ENCODE measurements at regions not wholly inside any gene's neighbourhood (a gene's known extent, or its start where the extent isn't known, plus 50 kb on each side); places are given as distances from the start of the nearest gene placed in this dataset.

GRCh38 chr20:60869087-60869486, 383.0 kb upstream of the CDH4 start:
- in situ Hi-C loops (cut with HindIII; ENCODE audit: low pct_ligation_motif_present, low pct_unique_long_range_greater_than_20kb, low sequenced_read_pairs): no loop called here
- no peak for DNase-seq

GRCh38 chr20:60869625-60870024, 382.4 kb upstream of the CDH4 start:
- no peak for DNase-seq
- in situ Hi-C loops (cut with HindIII; ENCODE audit: low pct_ligation_motif_present, low pct_unique_long_range_greater_than_20kb, low sequenced_read_pairs): no loop called here

- in situ Hi-C loops (cut with HindIII; ENCODE audit: low pct_ligation_motif_present, low pct_unique_long_range_greater_than_20kb, low sequenced_read_pairs): no loop called here
Measured at GRCh38 chr20:60870040-60870439, 382.0 kb upstream of the CDH4 start.

GRCh38 chr20:60872224-60872623, 379.8 kb upstream of the CDH4 start:
- in situ Hi-C loops (cut with HindIII; ENCODE audit: low pct_ligation_motif_present, low pct_unique_long_range_greater_than_20kb, low sequenced_read_pairs): no loop called here

More at GRCh38 chr20:60870040-60870439, 382.0 kb upstream of the CDH4 start:
- DNase-seq: no peak

GRCh38 chr20:60877071-60877857, 374.8 kb upstream of the CDH4 start:
- in situ Hi-C loops (cut with HindIII; ENCODE audit: low pct_ligation_motif_present, low pct_unique_long_range_greater_than_20kb, low sequenced_read_pairs): no loop called here
- DNase-seq: no peak

More at GRCh38 chr20:60872224-60872623, 379.8 kb upstream of the CDH4 start:
- DNase-seq: no peak

- in situ Hi-C loops (cut with HindIII; ENCODE audit: low pct_ligation_motif_present, low pct_unique_long_range_greater_than_20kb, low sequenced_read_pairs): no loop called here
- DNase-seq: peak; percentile 2
Measured at GRCh38 chr20:60882836-60883235, 369.2 kb upstream of the CDH4 start.

- in situ Hi-C loops (cut with HindIII; ENCODE audit: low pct_ligation_motif_present, low pct_unique_long_range_greater_than_20kb, low sequenced_read_pairs): no loop called here
- DNase-seq: no peak
Measured at GRCh38 chr20:60883496-60883895, 368.6 kb upstream of the CDH4 start.

GRCh38 chr20:60884277-60884676, 367.8 kb upstream of the CDH4 start:
- no peak for DNase-seq
- in situ Hi-C loops (cut with HindIII; ENCODE audit: low pct_ligation_motif_present, low pct_unique_long_range_greater_than_20kb, low sequenced_read_pairs): no loop called here

GRCh38 chr20:60888771-60889170, 363.3 kb upstream of the CDH4 start:
- no peak for DNase-seq
- in situ Hi-C loops (cut with HindIII; ENCODE audit: low pct_ligation_motif_present, low pct_unique_long_range_greater_than_20kb, low sequenced_read_pairs): no loop called here

- in situ Hi-C loops (cut with HindIII; ENCODE audit: low pct_ligation_motif_present, low pct_unique_long_range_greater_than_20kb, low sequenced_read_pairs): no loop called here
Measured at GRCh38 chr20:60892095-60892813, 359.8 kb upstream of the CDH4 start.

GRCh38 chr20:60894091-60894490, 358.0 kb upstream of the CDH4 start:
- DNase-seq: no peak
- in situ Hi-C loops (cut with HindIII; ENCODE audit: low pct_ligation_motif_present, low pct_unique_long_range_greater_than_20kb, low sequenced_read_pairs): no loop called here

More at GRCh38 chr20:60892095-60892813, 359.8 kb upstream of the CDH4 start:
- no peak for DNase-seq

GRCh38 chr20:60895363-60896079, 356.5 kb upstream of the CDH4 start:
- DNase-seq: no peak
- in situ Hi-C loops (cut with HindIII; ENCODE audit: low pct_ligation_motif_present, low pct_unique_long_range_greater_than_20kb, low sequenced_read_pairs): no loop called here

- DNase-seq: no peak
- in situ Hi-C loops (cut with HindIII; ENCODE audit: low pct_ligation_motif_present, low pct_unique_long_range_greater_than_20kb, low sequenced_read_pairs): no loop called here
Measured at GRCh38 chr20:60897976-60898375, 354.1 kb upstream of the CDH4 start.

GRCh38 chr20:60899320-60899719, 352.7 kb upstream of the CDH4 start:
- in situ Hi-C loops (cut with HindIII; ENCODE audit: low pct_ligation_motif_present, low pct_unique_long_range_greater_than_20kb, low sequenced_read_pairs): no loop called here
- no peak for DNase-seq

- DNase-seq: no peak
- in situ Hi-C loops (cut with HindIII; ENCODE audit: low pct_ligation_motif_present, low pct_unique_long_range_greater_than_20kb, low sequenced_read_pairs): no loop called here
Measured at GRCh38 chr20:60900618-60901017, 351.4 kb upstream of the CDH4 start.

- in situ Hi-C loops (cut with HindIII; ENCODE audit: low pct_ligation_motif_present, low pct_unique_long_range_greater_than_20kb, low sequenced_read_pairs): no loop called here
- no peak for DNase-seq
Measured at GRCh38 chr20:60901831-60902230, 350.2 kb upstream of the CDH4 start.

- in situ Hi-C loops (cut with HindIII; ENCODE audit: low pct_ligation_motif_present, low pct_unique_long_range_greater_than_20kb, low sequenced_read_pairs): no loop called here
Measured at GRCh38 chr20:60903325-60903971, 348.6 kb upstream of the CDH4 start.

GRCh38 chr20:60904730-60905129, 347.3 kb upstream of the CDH4 start:
- in situ Hi-C loops (cut with HindIII; ENCODE audit: low pct_ligation_motif_present, low pct_unique_long_range_greater_than_20kb, low sequenced_read_pairs): no loop called here
- DNase-seq: no peak

More at GRCh38 chr20:60903325-60903971, 348.6 kb upstream of the CDH4 start:
- DNase-seq: no peak

GRCh38 chr20:60905919-60906318, 346.1 kb upstream of the CDH4 start:
- in situ Hi-C loops (cut with HindIII; ENCODE audit: low pct_ligation_motif_present, low pct_unique_long_range_greater_than_20kb, low sequenced_read_pairs): no loop called here
- DNase-seq: no peak
